Calu3 (cell line): ENCODE measurements at regions not wholly inside any gene's neighbourhood (a gene's known extent, or its start where the extent isn't known, plus 50 kb on each side); places are given as distances from the start of the nearest gene placed in this dataset.

ENCODE experiments used
- BruUV-seq: library from RNA; stranded (reverse); fragments of 400-500 nt; replicated peaks from 2 replicates; lab custom pipeline; 2021; lab: Mats Ljungman, UMichigan
- CTCF ChIA-PET: fragments of 300-600 bp; sonication (Branson Sonifier 250); formaldehyde crosslinking; loops from one replicate; lab custom pipeline; 2022; ENCODE audit warnings: antibody characterized with exemption; lab: Charles Lee
- DNase-seq: peaks from one replicate; pipeline ENCODE4 v3.0.0; 2022
- H3K27ac Mint-ChIP-seq: one replicate; pipeline ENCODE4 v1.8.0; 2022; ENCODE audit warnings: mixed read lengths; ENCODE audit not compliant: unreplicated experiment
- H3K27me3 Mint-ChIP-seq: one replicate; pipeline ENCODE4 v1.8.0; 2022; ENCODE audit warnings: mixed read lengths; ENCODE audit not compliant: unreplicated experiment
- H3K36me3 Mint-ChIP-seq: one replicate; pipeline ENCODE4 v1.8.0; 2022; ENCODE audit warnings: mild to moderate bottlenecking, moderate library complexity, mixed read lengths; ENCODE audit not compliant: insufficient read depth, unreplicated experiment
- H3K4me1 Mint-ChIP-seq: one replicate; pipeline ENCODE4 v1.8.0; 2022; ENCODE audit warnings: mild to moderate bottlenecking, low read depth, mixed read lengths; ENCODE audit not compliant: unreplicated experiment
- H3K4me3 Mint-ChIP-seq: one replicate; pipeline ENCODE4 v1.8.0; 2022; ENCODE audit warnings: mild to moderate bottlenecking, low read depth, moderate library complexity, mixed read lengths; ENCODE audit not compliant: unreplicated experiment
- H3K9me3 Mint-ChIP-seq: one replicate; pipeline ENCODE4 v1.8.0; 2022; ENCODE audit warnings: low read depth, mixed read lengths; ENCODE audit not compliant: unreplicated experiment
- intact Hi-C: fragments of 100-400 bp; cut with micrococcal nuclease; formaldehyde crosslinking; loops from one replicate; pipeline ENCODE4 v1.10.0; 2022; ENCODE audit not compliant: unreplicated experiment
- TF ChIP-seq, protein P1 (sequence below): fragments of 200-600 bp; IDR thresholded peaks from one replicate; pipeline ENCODE4 v1.8.0; 2022; ENCODE audit warnings: antibody characterized with exemption; ENCODE audit not compliant: unreplicated experiment

DNA sequence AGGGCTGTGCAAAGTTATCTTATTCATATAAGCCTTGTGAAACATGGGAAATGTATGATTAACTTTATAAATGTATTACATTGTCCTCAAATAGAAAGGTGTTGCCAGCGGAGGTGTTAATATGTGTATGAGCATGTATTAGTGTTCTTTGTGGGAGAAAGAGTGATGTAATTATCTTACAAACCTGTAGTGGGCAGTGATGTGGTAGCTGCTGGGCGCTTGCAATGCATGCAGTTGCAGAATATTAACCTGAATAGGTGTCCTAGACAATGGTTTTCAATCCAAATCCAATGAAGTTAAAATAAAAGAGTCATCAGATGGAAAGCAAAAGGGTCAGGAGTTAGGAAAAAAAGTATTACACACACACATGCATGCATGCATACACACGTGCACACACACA is 881.3 kb upstream of the CADM2 start:
- no peaks in the 10 kb centered on the region for H3K4me1 Mint-ChIP-seq
- CTCF ChIA-PET = interaction anchor here (0.6 kb wide), 1 partner anchor 32 kb away, joined by 3 read pairs; no protein-coding TSS in a partner anchor

DNA sequence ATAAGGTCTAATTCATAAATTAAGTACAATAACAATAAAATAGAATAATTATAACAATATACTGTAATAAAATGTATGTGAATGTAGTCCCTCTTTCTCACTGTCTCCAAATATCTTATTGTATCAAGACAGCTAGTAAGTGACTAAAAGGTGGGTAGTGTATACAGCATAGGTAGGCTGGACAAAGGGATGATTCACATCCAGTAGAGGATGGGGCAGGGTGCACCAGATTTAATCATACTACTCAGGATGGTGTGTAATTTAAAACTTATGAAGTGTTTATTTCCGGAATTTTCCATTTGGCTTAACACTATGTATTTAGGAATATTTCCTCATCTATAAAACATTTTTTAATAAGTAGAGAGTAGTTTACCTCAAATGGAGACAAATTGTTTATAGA is 876.1 kb upstream of the CADM2 start:
- TF ChIP-seq, protein P1, sequence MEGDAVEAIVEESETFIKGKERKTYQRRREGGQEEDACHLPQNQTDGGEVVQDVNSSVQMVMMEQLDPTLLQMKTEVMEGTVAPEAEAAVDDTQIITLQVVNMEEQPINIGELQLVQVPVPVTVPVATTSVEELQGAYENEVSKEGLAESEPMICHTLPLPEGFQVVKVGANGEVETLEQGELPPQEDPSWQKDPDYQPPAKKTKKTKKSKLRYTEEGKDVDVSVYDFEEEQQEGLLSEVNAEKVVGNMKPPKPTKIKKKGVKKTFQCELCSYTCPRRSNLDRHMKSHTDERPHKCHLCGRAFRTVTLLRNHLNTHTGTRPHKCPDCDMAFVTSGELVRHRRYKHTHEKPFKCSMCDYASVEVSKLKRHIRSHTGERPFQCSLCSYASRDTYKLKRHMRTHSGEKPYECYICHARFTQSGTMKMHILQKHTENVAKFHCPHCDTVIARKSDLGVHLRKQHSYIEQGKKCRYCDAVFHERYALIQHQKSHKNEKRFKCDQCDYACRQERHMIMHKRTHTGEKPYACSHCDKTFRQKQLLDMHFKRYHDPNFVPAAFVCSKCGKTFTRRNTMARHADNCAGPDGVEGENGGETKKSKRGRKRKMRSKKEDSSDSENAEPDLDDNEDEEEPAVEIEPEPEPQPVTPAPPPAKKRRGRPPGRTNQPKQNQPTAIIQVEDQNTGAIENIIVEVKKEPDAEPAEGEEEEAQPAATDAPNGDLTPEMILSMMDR = no peak
- Mint-ChIP-seq H3K36me3 (no peaks in the 10 kb centered on the region), H3K4me3 (no peak overlapping the region), H3K9me3 (peaks cover 5% of the 10 kb centered on the region), H3K27ac (no peak overlapping the region), H3K4me1 (no peaks in the 10 kb centered on the region), H3K27me3 (no peaks in the 10 kb centered on the region)
- DNase-seq = no peak
- CTCF ChIA-PET = no interaction called here
- intact Hi-C loops = no loop called here
- no TSS peak for BruUV-seq

More for the DNA sequence above, 881.3 kb upstream of the CADM2 start:
- no peak for DNase-seq
- Mint-ChIP-seq H3K9me3 (peaks cover 11% of the 10 kb centered on the region), H3K27me3 (no peaks in the 10 kb centered on the region), H3K4me3 (no peak overlapping the region), H3K27ac (no peak overlapping the region), H3K36me3 (no peaks in the 10 kb centered on the region)
- TF ChIP-seq, protein P1 = no peak
- intact Hi-C loops = no loop called here
- BruUV-seq = no TSS peak

DNA sequence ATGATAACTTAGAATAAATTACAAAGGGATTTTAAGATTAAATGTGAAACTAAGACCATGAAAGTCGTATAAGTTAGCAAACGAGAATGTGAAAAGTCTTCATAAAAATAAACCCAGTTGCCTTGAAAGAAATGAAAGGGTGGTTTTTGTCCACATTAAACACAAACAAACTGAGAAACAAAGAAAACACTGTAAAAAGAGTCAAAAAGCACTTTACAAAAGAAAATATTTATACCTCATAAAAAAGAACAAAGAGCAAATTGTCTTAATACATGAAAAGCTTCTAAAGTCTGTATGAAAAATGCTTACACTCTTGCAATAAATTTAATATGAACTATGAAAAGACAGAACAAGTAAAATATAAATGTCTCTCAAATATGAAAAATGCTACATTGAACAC is 865.9 kb upstream of the CADM2 start:
- H3K9me3 Mint-ChIP-seq = no peaks in the 10 kb centered on the region
- BruUV-seq = no TSS peak
- no peak overlapping the region for H3K27ac Mint-ChIP-seq
- no peaks in the 10 kb centered on the region for H3K27me3 Mint-ChIP-seq
- CTCF ChIA-PET = no interaction called here
- H3K36me3 Mint-ChIP-seq = no peaks in the 10 kb centered on the region
- intact Hi-C loops = no loop called here
- no peak for DNase-seq
- H3K4me1 Mint-ChIP-seq = no peaks in the 10 kb centered on the region
- no peak overlapping the region for H3K4me3 Mint-ChIP-seq
- TF ChIP-seq, protein P1 = no peak

DNA sequence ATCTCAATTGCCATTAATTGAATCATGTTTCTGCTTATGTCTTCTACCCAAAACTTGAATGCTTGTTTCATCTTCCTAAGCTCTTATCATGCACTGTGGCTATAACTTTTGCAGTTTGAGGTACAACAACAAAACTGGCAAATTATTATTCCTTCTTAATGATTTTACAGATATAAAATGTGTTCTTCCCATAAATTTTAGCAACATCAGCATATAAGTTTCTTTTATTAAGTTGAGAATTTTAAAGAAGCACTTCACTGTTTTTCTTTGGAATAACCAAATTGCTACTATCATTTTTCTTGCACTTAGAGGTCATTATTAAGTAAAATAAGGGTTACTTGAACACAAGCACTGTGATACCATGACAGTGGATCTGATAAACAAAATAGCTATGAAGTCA is 862.6 kb upstream of the CADM2 start:
- Mint-ChIP-seq H3K27ac (no peak overlapping the region), H3K9me3 (no peaks in the 10 kb centered on the region), H3K4me3 (no peak overlapping the region), H3K27me3 (no peaks in the 10 kb centered on the region), H3K36me3 (no peaks in the 10 kb centered on the region), H3K4me1 (peaks cover 3% of the 10 kb centered on the region)
- no TSS peak for BruUV-seq
- intact Hi-C loops = no loop called here
- TF ChIP-seq, protein P1 = no peak
- DNase-seq = no peak
- CTCF ChIA-PET = no interaction called here
